ENCODE measurements at regions not wholly inside any gene's neighbourhood (a gene's known extent, or its start where the extent isn't known, plus 50 kb on each side); places are given as distances from the start of the nearest gene placed in this dataset.
"Not testable (repeated sequence)": the region's sequence is repeated elsewhere in the genome, so short reads cannot be mapped to it uniquely, and the experiment has no call there.

GRCh38 chr16:88161191-88161590, 210.0 kb downstream of the BANP start:
- TF ChIP-seq, protein P1, sequence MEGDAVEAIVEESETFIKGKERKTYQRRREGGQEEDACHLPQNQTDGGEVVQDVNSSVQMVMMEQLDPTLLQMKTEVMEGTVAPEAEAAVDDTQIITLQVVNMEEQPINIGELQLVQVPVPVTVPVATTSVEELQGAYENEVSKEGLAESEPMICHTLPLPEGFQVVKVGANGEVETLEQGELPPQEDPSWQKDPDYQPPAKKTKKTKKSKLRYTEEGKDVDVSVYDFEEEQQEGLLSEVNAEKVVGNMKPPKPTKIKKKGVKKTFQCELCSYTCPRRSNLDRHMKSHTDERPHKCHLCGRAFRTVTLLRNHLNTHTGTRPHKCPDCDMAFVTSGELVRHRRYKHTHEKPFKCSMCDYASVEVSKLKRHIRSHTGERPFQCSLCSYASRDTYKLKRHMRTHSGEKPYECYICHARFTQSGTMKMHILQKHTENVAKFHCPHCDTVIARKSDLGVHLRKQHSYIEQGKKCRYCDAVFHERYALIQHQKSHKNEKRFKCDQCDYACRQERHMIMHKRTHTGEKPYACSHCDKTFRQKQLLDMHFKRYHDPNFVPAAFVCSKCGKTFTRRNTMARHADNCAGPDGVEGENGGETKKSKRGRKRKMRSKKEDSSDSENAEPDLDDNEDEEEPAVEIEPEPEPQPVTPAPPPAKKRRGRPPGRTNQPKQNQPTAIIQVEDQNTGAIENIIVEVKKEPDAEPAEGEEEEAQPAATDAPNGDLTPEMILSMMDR (IDR thresholded peaks at IDR 0.05; ENCODE audit: borderline replicate concordance, extremely low read depth, low read length, poor library complexity, severe bottlenecking): not testable (repeated sequence)
- not testable (repeated sequence) for TF ChIP-seq EZH2 (IDR thresholded peaks at IDR 0.05; ENCODE audit: borderline replicate concordance, low read depth, low read length, severe bottlenecking)
